Activated CD4-positive, alpha-beta T cell treated with anti-CD3 and anti-CD28 coated beads for 4 hours (primary cell): ENCODE measurements at regions not wholly inside any gene's neighbourhood (a gene's known extent, or its start where the extent isn't known, plus 50 kb on each side); places are given as distances from the start of the nearest gene placed in this dataset.
"Not testable (repeated sequence)": the region's sequence is repeated elsewhere in the genome, so short reads cannot be mapped to it uniquely, and the experiment has no call there.

Experiments
- DNase-seq, 2 donors: peaks; one replicate each; pipeline ENCODE4 v3.0.0-alpha.2; 2020

DNA sequence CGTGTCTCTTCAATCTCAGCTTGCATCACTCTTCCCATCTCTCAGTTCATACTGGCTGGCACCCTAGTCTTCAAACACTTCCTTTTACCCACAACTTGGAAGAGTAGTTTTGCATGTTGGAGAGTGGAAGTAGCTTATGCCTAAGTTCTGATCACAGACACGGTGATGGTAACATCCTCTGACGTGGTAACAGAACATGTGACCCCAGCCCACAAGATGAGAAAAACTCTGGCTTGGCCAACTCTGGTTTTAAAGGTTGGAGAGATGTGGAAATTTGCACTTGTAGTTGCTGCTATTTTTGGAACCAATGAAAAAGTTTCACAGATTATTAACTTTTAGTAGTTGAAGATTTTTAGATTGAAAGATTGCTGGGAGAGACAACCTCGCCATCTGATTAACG is 155.4 kb upstream of the SLC35G4 start:
- DNase-seq, result no peak

DNA sequence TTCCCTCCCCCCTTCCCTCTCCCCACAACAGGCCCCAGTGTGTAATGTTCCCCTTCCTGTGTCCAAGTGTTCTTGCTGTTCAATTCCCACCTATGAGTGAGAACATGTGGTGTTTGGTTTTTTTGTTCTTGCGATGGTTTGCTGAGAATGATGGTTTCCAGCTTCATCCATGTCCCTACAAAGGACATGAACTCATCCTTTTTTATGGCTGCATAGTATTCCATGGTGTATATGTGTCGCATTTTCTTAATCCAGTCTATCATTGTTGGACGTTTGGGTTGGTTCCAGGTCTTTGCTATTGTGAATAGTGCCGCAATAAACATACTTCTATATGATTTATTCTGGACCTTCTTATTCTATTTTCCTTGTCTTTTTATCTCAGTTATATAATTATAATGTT is 165.2 kb upstream of the SLC35G4 start:
- not testable (repeated sequence) for DNase-seq

DNA sequence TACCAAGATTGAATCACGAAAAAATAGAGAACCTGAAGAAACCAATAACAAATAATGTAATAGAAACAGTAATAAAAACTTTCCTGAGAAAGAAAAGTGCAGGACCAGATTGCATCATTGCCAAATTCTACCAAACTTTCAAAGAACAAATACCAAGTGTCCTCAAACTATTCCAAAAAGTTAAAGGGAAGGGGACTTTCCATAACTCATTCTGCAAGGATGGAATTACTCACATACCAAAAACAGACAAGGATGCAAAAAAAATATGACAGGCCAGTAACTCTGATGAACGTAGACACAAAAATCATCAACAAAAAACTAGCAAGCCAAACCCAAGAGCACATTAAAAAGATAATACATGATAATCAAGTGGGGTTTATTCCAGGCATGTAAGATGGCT is 172.3 kb upstream of the SLC35G4 start:
- DNase-seq, result no peak

DNA sequence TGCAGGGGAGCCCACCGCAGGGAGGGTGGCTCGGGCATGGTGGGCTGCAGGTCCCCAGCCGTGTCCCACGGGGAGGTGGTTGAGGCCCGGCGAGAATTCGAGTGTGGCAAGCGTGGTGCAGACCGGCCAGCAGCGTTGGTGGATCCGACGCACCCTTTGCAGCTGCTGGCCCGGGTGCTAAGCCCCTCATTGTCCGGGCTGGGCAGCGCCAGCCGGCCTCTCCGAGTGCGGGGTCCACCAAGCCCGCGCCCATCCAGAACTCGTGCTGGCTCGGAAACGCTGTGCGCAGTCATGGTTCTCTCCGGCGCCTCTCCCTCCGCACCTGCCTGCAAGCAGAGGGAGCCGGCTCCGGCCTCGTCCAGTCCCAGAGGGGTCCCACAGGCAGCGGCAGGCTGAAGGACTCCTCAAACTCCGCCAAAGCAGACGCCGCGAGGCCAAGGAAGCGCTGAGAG is 177.0 kb upstream of the SLC35G4 start:
- DNase-seq, result no peak

DNA sequence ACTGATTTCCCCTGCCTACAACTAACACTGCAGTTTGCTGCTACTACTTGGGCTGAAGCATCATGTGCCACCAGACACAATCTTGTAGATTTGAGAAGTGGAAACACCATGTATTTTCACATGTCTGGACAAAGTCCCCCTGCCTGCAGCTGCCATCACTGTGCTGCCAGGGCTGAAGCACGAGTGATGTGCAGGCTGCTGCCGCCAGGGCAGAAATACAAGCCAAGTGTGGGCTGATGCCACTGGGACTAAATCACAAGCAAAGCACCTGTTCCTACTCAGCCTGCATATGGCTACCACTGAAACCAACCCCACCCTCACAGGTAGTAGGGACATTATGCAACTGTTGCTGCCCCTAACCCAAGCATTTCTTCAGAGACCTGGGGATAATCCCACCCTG is 179.5 kb upstream of the SLC35G4 start:
- no peak for DNase-seq

DNA sequence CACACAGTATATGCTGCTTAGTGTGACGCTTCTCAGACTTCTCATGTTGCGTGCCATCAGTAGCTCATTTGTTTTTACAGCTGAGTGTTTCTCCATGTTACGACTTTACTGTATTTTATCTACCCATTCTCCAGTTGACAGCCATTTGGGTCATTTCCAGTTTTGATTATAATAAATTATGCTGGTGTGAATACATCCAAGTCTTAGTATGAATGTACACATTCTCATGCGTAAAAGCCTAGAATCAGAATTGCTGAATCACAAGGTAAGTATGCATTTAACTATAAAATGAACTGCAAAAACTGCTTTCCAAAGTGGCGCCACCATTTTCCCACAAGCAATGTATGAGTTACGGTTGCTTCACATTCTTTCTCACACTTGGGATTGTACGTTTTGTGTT is 184.2 kb upstream of the SLC35G4 start:
- no peak for DNase-seq

DNA sequence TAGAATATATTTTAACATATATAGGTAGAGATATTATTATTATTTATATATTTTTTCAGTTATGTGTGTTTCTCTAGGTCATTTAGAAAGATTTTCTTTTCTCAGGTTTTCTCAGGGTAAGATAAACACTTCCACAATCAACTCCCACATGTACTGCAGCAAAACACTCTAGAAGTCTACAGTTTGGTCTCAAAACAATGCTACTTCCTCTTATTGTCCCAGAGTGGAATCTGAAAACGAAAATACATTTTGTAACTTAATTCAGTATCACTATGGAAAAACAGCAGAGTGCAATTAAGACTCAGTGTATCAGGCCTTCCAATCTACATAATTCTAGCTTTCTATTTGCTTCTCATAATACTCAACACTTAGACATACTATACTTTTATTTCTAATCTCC is 190.1 kb upstream of the SLC35G4 start:
- DNase-seq, result no peak

DNA sequence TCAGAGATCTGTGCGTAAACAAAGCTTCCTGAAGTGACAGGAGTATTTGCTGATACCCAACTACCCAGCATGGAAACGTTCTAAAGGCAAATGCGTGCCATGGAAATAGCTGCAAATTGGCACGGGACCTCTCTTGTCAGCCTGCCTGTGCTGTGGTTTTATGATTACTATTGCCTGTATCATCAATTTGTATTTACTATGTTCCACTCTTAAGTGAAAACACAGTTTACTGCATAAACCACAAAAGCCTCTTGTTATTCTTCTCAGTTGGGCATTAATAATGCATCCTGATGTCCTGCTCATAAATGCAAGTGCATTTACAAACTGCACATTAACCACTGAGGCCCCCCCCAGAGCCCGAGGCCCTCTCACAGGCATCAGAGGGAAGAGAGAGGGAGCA is 196.6 kb upstream of the SLC35G4 start:
- no peak for DNase-seq

DNA sequence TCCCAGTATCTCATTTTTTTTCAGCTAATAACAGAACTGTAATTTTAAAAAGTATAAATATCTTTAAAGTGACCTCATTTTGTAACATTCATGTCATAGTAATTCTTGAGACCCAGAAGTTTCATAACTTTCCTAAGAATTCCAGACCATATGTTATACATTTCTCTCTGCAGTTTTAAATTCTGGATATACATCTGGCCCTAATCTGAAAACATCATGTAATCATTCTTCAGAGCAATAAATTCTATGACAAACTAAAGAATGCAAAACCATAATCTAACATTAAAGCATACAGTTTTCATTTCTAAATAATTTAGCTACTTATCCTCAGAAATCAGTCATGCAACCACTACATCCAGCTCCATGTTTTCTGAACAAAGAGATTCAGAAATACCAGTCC is 198.3 kb upstream of the SLC35G4 start:
- DNase-seq, result no peak

DNA sequence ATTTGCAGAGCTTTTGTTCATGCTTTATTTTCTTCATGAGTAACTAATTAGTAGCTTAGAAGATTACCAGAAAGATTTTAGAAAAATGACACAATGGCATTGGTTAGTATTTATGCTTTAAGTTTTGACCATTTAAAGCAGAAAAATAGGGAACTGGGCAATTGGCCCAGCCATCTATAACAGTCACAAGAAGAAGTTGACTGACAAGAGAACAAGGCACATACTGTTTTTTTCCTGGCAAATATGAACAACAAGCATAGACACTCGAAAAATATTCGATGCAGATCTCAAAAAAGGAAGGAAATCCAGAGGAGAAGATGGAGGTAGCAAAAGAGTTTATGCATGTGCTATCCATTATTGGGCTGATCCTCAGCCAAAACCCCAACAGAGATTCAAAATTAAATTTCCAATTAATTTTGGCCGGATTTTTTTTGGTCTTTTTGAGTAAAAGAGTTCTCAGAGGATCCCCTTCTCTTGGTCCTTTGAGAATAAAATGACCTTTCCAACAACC is 200.8 kb upstream of the SLC35G4 start:
- no peak for DNase-seq

DNA sequence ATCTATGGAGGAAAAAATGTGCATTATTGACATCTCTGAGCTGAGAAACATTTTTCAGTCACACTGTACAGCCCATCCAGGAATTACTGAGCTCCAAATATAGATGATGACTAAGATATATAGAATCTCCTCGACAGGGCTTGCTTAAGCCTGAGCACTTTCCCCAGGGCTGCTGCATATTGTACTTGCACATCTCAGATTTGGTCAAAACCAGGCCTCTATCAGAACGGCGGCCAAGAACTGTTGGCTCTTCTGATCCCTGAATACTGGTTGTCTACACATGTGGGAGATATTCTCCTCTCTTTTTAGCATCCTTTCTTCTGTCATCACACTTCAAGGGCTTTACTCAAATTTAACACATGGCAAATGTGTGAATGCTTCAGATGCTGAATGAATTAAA is 201.5 kb upstream of the SLC35G4 start:
- no peak for DNase-seq

DNA sequence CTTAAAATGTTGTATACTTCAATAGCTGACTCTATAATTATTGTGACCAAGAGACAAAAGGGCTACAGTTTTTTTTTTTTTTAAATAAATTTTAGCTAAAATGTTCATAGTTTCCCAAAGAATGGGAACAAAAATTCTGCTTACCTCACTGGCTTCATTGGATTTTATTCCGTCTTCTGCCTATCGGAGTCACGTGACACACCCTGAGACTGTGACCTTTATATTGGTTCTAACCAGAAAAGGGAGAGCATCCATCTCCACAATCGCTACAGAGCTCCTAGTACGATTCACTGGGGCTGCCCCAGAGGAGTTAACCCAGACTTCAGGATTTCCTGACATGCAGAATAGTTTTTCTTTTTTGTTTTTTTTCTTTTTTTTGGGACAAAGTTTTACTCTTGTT is 203.6 kb upstream of the SLC35G4 start:
- no peak for DNase-seq

DNA sequence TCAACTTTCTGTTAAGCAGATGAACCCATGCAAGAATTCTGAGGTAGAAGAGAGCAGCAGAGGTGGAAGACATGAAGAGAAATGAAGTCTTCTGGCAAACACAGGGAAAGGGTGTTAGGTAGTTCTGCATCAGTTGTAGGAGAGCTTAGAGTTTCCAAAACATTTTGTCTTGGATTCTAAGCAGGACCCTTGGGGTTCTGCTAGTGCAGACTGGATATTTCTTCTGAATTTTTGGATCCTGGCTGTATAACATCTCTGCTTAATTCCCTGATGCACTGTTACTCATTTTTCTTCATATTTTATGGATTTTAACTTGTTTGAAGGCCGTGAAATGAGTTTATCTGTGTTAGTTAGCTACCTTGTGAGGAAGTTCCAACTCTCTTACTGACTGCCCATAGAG is 208.7 kb upstream of the SLC35G4 start:
- no peak for DNase-seq

DNA sequence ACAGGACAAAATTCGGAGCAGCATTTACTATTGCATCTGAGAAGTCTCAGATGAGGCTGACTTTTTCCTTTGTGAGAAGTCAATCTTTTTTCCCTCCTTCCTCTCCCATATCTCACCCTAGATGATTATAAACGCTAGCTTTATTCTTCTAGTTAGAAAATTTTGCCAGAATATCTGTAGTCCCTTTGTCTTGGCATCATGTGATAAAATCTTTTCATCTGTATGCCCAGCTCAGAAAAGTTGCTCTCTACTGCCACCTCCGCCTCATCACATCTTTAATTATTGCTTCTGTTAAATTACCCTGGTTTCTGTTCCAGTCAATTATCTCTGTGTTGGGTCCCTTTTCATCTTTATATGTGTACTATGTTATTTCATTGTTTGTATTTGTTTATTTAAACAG is 210.8 kb upstream of the SLC35G4 start:
- no peak for DNase-seq

DNA sequence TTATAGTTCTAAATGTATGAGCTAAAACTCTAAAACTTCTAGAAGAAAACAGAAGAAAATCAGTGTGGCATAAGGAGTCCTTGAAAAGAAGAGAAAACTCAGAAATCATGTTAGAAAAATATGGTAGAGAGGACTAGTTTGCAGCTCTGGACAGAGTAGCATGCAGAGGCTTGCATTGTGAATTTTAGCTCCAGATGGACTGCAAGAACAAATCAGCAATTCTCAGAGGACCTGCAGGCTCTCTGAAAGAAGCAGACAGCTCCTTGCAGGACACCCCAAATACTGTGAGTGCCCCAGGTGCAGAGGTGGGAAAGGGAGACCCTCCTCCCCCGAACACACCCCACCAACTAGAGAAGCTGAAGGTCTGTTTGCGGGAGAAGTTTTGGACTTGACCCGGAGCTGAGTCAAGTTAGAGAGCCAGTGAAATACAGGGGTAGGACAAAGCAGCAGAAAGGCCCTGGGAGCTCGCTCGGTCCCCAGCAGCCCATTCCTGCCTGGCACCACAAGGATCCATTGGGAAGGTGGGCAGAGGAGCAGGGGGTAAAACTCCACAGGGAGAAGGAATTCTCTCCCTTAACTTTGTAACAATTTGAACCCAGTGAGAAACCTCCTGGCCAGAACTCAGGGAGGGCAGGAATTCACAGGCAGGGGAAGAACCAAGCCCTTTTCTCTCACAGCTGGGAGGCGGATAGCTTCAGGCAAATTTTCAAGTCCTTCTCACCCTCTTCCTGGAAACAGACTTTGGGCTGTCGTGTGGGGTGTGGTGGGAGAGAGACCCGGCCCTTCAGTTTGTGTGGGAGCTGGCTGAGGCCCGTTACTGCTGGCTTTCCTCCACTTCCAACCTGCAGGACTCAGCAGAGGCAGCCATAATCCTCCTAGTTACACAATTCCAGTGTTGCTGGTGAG is 216.2 kb upstream of the SLC35G4 start:
- DNase-seq, result no peak

DNA sequence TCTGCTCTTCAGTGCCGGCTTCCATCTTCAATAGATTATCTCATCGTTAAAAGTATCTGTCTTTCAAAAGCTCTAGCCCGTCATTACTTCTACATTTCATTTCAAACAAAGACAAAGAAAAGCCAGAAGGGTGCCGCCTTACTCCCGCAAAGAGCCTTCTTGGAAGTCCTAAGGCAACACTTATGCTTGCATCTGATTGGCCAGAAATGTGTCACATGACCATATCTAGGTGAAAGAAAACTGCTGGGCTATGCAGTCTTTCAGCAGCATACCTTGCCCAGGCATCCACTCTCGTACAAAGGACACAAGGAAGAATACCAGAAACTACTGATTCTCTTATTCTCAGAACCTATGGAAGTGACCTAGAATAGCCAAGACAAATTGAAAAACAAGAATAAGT is 217.1 kb upstream of the SLC35G4 start:
- DNase-seq, result no peak

DNA sequence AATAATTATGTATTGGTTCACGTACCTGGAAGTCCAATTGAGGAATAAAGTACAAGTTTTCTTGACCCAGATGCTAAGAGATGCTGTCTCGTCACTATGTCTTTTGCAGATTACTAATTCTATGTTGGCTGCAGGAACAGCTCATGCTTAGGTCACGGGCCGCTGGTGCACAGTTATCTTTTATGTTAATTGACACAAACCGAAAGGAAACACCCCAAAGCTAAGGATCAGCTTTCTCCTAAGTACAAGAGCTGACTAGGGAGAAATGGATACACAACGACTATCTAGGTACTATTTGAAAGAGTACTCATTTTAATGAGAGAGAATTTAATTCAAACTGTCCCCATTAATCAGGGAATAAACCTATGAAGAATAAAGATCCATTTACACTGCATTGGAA is 217.7 kb upstream of the SLC35G4 start:
- DNase-seq, result no peak

DNA sequence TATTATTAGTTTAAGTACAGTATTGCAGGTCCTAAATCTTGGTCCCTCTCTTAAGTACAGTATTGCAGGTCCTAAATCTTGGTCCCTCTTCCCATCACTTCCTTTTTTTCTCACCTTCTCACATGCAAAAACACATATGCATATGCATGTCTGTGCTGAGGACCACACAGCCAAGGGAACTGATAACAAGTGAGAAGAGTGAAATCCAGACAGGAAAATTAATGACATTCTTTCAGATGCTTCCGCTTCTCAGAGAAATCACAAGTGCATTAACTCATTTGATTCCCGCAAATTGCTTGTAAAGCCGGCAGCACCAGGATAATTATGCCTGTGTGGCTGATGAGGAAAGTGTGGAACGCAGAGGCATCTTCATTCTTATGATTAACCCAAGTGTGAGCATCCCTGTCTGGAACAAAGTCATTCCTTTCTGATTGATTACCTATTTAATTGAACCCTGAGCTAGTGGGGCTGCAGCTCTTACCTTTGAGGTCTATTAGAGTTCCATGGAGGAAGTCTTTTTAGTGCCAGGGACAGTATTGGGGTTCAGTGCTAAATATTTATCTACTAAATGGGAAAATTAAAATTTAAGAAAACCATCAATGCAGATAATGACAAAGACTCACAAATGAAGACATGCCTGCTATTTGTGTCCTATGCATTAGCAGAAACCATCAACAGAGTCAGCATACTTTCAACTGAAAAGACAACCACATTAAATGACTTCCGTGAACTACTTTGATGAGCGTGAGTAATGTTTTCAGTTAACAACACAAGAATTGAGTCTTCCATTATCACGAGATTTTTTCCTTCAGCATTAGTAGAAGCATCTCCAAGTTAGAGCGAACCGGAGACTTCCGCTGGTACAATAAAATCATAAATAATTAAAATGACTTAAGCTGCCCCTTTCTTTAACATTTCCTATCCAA is 220.4 kb upstream of the SLC35G4 start:
- DNase-seq, result no peak

DNA sequence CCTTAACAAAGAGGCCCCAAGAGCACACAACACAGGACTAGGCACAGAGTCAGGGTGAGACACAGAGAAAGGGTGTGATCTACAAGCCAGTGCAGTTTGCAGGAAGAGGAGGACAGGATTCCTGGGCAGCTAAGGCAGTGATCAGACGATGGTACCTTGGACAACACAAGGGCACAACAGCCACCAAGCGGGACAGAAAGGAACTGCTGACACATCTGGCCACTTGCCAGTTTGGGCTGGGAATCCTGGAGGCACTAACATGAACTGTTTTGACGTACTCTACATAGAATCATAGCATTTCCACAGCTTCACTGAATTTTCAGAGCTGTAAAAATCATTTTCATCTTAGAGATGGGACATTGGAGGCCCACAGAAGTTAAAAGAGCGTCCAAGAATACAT is 221.5 kb upstream of the SLC35G4 start:
- DNase-seq, result no peak

DNA sequence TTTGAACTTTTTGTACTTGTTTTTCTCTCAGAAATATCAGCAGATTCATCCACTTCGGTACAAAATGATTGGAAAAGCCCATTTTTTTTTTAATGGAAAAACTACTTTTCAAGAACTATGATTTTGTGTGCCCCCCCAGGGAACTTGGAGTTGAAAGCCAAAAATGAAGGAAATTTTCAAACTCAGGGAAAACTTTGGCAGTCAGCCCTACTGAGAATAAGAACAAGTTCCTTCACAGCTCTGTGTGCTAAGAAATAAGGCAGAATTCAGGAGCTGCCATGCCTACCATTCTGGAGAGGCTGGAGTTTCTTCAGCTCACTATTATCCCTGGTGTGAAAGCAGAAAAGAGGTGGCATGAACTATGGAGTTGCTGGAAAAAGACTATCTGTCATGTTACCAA is 226.0 kb upstream of the SLC35G4 start:
- no peak for DNase-seq

DNA sequence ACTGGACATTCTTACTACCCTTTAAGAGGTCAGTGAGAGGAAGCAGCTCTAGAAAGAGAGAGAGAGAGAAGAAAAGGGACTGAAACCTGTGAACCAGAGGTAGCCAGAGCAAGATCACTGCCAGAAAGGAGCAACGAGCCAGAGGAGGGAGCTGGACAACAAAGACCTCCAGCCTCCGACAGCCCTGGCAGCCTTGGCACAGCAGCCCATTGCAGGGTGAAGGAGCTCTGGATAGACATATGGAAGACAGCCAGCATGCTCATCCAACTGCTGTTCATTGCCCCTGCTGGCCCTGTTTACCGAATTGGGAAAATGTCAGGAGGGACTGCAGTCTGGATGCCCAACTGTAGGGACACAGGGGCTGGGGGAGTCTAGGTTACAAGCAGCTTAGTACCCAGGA is 228.4 kb upstream of the SLC35G4 start:
- no peak for DNase-seq

DNA sequence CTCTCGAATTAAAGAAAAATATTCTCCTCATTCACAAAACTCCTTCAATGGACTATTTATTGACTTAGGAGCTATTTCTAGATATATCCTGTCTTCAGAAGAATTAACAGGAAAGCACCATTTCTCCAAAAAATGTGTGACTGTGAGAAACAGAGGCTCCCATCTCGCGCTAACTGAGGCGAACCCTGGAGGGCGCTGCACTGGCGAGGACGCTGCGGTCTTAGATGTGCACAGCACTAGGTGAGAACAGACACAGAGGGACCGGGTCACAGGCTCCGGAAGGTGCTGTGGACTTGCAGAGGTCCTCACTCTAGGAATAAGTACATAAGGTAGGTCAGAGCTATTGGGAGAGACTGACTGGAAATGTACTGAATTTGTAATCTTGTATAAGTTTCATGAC is 229.7 kb upstream of the SLC35G4 start:
- no peak for DNase-seq

DNA sequence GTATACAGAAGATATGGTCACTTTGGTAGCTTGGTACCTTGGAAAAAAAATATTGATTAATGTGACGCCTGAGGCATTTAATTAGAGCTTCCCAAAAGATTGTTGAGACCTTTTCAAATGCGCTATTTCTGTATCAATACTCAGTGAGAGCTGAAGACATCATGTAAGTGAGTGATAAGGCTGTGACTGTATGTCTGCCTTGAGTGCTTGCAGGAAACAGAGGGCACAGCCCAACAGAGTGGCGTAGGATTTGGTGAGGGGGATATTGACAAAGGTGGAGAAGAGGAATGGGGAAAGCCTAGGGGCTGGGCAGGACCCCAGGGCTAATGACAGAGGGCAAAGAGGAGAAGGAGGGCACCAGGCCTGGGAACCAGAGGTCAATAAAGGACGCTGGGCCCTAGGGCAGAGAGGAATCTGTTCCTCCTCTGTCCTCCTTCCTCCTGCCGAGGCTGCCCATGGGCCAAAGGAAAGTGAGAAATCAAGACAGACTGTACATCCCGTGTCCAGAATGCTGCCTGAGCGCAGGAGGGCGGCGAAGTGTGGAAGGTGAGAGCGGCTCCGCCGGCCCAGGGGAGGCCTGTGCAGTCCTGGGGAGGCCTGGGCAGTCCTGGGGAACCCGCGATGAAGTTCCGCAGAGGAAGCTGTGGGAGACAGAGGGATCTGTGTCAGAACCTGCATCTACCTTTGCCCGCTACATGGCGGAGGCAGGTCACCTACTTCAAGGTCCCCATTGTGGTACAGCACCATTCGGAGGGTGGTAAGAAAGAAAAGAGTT is 228.6 kb upstream of the PIEZO2 start:
- DNase-seq, result no peak
